ENCODE measurements at regions not wholly inside any gene's neighbourhood (a gene's known extent, or its start where the extent isn't known, plus 50 kb on each side); places are given as distances from the start of the nearest gene placed in this dataset.
A peak's percentile ranks its signal among the peaks of the same experiment; 100 is the strongest.

GRCh38 chr3:189118896-189119295 lies 52.9 kb upstream of the TPRG1 start:
- DNase-seq = no peak

GRCh38 chr3:189119950-189120349 lies 51.8 kb upstream of the TPRG1 start:
- no peak for DNase-seq

GRCh38 chr3:189121092-189121491 lies 50.7 kb upstream of the TPRG1 start:
- peak; percentile 9 for DNase-seq
